NCI-H345 treated with DMSO at 0.1 percent for 48 hours (cell line): ENCODE measurements at regions not wholly inside any gene's neighbourhood (a gene's known extent, or its start where the extent isn't known, plus 50 kb on each side); places are given as distances from the start of the nearest gene placed in this dataset.

ENCODE experiments used
- DNase-seq: peaks from one replicate; lab custom pipeline; 2025; ENCODE audit not compliant: unreplicated experiment; lab: John Stamatoyannopoulos, UW

DNA sequence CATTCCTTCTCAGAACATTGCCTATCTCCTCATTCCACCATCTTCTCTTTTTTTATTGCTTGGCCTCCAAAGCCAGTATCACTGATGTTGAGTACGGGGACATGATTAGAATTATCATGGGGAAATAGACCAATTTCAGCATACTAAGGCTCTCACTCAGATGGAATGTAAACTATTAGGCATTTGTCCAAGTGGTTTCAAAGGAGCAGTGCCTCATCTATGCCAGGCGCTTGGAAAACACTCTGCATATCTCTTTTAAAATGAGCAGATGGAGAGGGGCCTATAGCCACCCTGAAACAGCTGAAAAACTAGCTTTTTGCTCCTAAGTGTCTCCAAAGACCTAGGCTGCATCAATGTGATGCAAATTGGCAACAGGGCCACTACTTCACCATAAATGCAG is 150.8 kb upstream of the DIPK2B start:
- no peak for DNase-seq

GRCh38 chrX:45348296-45348695 is 147.6 kb upstream of the DIPK2B start:
- DNase-seq, result no peak

- no peak for DNase-seq
These were observed 147.2 kb upstream of the DIPK2B start for GRCh38 chrX:45347877-45348276.

DNA sequence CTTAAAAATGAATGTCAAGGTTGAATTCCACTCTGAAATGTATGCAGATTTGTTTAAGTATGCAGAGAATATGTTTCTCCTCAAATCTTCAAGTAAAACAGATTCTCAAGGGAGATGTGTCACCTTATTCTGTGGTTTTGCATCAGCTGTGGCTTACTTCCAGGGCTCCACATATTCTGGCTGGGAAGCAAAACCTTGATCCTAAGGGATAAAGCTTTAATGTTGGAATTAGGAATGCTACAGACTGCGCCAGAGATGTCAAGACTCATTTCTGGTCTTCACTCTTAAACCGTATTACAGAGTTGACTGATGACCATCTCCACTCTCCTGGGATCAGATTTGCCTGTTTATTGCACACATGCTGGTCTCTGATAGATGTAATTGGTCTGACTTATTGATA is 143.9 kb upstream of the DIPK2B start:
- no peak for DNase-seq

DNA sequence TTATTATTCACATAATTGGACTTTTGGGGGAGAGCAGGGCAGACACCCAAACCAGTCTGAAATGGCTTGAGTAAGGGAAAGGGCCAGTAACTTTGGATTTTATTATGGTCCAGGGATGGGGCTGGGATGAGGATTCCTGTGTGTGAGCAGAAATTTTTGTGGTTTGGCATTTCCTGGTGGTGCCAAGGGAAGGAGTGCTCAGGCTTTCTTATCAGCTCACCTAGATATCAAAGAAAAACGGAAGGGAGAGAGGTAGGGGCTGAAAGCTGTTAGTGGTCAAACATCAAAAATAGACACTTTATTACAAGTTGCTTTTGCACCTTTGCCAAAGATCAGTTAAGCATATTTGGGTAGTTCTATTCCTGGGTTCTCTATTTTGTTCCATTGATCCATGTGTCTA is 128.5 kb upstream of the DIPK2B start:
- DNase-seq, result no peak

DNA sequence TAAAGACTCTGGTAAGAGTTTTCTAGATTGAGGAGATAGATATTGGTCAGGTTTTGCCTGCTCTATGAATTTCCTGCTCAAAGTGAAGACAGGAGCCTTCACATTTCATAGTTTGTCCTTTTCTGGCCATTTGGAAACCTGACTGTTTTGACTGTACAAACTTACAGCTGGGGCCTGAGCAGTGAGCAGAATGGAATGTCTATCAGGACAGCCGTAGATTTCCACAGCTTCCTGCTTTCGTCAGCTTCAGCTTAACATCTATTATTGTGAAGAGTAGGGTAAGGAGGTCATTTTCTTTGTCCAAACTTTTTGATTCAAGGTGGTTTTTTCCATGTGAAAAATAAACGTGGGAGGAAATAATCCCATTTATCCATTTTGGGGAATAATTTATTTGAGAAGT is 124.3 kb upstream of the DIPK2B start:
- no peak for DNase-seq

DNA sequence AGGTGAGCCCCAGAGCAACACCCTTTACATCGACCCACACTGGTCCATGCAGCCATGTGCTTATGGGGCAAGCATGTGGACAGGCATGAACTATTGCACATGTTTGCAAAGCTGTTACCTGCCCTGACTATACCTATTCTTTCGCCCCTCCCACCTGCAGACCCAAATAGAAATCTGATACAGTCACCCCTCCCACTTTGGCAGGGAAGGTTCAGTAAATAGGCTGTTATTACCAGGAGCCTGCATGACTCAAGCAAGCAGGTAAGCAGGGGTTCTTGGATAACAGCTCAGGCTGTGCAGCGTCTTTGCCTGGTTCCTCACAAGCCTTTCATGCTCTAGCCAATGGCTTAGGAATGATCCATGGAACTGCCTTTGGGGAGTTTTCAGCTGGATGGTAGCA is 122.7 kb upstream of the DIPK2B start:
- no peak for DNase-seq

- no peak for DNase-seq
These were observed 122.1 kb upstream of the DIPK2B start for GRCh38 chrX:45322820-45323219.

DNA sequence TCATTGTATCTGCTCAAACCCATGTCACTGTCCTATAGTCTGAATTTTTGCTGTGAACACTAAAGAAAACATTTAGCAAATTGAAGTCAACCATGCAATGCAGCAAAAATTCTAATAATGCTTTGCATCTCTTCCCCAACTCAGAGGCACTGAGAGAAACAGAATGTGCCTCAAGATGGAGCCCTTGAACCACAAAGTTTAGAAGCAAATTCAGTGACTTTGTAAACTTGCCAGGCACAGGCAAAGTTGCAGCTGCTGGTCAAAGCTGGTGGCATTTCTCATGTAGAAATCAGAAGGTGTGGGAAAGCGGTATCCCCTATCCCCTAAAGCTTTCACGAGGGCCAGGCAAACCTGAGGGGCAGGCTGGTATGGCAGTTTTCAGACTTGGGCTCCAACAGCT is 121.7 kb upstream of the DIPK2B start:
- DNase-seq, result no peak

- DNase-seq, result no peak
These were observed 119.5 kb upstream of the DIPK2B start for GRCh38 chrX:45320191-45320590.

DNA sequence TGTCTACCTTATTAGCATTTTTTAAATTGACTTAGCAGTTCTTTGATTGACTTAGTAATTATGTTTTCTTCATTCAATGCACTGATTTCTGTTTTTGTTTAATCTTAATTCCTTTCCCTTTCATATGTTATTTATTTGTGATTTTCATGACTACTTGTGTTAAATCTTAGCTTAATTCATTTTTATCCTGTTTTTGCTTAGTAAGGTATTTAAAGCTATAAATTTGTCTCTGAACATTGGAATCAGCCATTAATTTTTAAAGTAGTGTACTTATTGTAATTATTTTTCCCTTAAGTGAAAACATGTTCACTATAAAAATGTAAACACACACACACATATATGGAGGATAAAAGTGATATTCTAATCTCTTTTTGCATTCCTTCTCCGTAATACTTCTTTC is 109.1 kb upstream of the DIPK2B start:
- no peak for DNase-seq

- DNase-seq, result no peak
These were observed 108.4 kb upstream of the DIPK2B start for GRCh38 chrX:45309096-45309495.

GRCh38 chrX:45306794-45307193 is 106.1 kb upstream of the DIPK2B start:
- no peak for DNase-seq

GRCh38 chrX:45300638-45301037 is 100.0 kb upstream of the DIPK2B start:
- DNase-seq, result no peak

GRCh38 chrX:45295259-45295986 is 94.7 kb upstream of the DIPK2B start:
- DNase-seq, result no peak

DNA sequence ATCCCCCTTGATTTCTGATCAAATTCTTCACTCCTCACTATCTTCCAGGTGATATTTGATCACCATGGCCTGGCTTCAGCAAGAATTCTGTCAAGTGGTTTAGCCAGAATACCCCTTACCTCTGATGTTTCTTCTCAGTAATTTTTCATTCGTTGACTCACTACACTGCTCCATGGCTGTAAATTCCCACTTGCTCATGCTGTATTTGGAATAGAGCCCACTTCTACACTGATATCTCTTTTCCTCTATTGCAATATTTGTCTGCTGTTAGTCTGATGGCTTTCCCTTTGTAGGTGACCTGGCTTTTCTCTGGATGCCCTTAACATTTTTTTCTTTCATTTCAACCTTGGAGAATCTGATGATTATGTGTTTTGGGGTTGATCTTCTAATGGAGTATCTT is 73.9 kb upstream of the DIPK2B start:
- DNase-seq, result no peak

- no peak for DNase-seq
These were observed 66.3 kb upstream of the DIPK2B start for GRCh38 chrX:45267007-45267406.

DNA sequence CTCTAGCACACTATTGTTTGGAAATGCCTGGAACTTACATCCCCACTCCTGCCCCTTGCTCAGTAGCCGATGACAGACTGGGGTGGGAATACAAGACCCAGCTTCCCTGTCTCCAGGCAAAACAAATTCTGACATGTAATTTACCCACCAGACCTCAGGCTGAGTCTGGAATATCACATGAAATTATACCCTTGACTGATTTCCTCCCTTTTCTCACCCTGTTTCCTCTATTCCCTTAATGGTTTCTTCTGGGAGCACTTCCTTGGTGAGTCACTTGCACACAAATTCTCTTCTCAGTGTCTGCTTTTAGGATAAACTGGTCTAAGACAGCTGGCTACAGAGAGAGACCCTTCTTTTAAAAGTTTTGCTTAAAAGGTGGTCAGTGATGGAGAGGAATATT is 65.8 kb upstream of the DIPK2B start:
- DNase-seq, result no peak

DNA sequence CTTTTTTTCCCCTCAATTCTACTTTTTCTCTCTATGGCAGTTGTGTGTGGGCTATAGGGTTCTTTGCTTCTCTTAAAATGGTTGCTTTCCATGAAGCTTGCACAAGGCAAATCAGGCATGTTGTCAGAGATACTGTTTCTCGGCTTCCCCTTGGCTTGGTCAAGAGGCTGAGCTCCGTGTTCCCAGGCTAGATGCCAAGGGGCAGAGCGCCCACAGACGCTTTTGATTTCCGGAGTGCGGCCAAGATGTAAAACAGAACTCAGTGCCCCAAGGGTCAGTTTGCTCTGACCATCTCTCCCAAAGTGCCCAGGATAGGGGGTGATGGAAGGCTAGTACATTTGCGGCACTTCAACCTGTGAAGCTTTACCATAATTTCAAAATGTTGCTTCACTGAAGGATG is 64.2 kb upstream of the DIPK2B start:
- DNase-seq, result no peak

- DNase-seq, result no peak
These were observed 60.8 kb upstream of the DIPK2B start for GRCh38 chrX:45261471-45261870.

GRCh38 chrX:45261005-45261404 is 60.3 kb upstream of the DIPK2B start:
- DNase-seq, result no peak

DNA sequence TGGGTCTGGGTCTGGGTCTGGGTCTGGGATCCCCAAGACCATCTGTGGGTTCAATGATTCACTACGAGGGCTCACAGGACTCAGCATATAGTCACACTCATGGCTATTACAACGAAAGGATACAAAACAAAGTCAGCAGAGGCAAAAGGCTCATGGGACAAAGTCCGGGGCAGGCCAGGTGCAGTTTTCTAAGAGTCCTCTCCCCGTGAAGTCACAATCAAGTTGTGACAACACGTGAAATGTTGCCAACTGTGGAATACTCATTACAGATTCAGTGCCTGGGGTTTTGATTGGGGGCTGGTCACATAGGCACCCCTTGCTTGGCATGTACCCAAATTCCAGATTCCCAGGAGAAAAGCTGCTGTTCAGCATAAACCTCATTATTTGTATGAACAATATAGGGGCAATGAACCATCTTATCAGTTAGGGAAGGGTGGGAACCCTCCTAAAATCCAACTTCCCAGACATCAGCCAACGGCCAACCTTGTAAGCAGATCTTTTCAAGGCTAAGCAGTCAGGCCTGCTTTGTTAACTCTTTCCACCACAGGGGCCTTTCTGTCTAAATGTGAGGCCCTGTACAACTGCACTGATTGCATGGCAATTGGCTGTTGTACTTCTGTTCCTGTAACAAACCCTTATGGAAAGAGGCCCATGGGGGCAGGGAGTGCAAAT is 58.2 kb upstream of the DIPK2B start:
- DNase-seq, result no peak
